DMS53 (cell line): ENCODE measurements at regions not wholly inside any gene's neighbourhood (a gene's known extent, or its start where the extent isn't known, plus 50 kb on each side); places are given as distances from the start of the nearest gene placed in this dataset.

ENCODE experiments used
- DNase-seq: peaks from one replicate; lab custom pipeline; 2025; lab: John Stamatoyannopoulos, UW

DNA sequence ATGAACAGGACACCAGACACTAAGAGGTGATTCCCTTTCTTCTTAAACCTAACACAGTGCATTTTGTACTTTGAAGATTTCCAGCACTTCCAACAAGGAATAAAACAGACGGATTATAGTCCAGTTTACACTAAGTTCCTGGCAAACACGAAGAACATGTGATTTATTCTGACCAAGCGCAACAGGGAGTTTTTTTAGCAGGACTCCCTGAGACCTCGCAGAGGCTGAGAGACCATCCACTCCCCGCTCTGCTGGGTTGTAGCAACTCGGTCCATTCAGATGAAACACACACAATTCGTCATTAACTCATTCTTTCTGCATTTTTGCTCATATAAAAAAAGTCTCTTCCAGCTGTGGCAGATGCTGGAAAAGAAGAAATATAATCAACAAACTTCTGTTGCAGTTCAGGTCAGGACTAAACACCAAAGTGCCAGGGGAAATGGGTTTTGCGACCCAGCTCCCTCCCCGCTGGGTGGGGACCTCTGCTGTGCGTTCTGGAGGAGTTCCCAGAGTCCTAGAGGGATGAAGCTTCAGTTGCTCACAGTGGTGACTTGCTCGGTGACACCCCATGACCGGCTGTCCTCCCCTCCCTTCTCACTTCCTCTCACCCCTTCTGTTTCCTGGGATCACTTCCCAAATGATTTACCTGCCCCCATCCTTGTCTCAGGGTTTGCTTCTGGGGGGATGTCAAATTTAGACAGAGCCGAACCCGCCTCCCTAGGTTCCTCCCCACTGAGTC lies 52.5 kb downstream of the KCNF1 start:
- no peak for DNase-seq

DNA sequence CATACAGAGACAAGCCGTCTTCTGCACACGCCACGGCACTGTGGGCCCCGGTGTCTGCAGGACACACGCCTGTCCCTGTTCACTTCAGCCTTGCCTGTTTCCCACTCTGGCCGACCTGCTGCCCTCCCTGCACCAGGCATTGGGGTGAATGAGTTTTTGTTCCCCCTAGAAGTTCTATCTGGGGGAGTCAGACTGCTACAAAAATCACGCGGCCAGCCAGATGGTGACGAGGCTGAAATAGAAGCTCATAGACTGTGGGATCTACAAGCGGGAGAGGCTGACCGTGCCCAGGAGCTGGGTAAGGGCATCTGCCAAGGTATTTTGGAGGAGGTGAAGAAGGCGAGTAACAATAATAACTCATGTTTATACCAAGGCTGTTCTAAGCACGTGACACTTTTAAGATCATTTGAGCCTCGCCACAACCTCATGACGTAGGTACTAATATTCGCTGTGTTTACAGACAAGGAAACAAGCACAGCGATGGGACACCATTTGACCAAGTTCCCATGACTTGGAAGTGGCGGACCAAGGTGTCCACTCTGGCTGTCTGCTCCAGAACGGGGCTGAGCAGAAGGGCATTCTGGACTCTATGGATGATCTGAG lies 53.6 kb downstream of the KCNF1 start:
- no peak for DNase-seq

DNA sequence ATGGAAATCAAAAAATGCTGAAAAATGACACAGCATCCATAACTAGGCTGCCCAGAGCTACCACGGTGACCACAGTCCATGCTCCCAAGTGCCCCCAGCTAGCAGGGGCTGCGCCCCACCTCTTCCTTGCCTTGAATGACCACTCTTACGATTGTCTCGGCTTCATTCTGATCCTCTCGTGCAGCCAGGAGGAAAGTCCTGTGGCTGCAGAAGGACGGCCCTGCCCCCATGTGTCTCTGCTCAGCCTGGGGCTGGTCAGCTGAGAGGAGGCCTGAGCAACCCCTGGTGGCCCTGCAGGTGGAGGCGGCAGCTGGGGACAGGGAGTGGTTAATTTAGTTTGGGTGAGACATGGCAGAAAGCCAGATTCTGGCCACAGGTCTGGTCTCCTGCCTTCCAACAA lies 54.3 kb downstream of the KCNF1 start:
- no peak for DNase-seq

DNA sequence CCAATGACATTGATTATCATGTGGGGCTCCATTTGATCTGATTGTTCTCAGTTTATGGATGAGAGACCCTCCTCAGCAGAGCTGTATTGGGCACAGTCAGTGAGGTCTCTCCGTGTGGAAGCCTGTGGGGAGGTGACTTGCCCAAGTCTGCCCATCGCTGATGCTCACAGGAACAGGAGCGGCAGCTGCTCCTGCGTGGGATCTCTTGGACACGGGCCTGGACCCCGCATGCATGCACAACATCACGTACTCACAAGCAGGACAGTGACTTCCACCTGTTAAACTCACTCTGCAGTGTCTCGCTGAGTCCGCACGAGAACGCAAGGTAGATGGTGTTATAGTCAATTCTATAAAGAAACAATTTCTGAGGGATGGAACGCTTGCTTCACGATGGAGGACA lies 55.0 kb downstream of the KCNF1 start:
- DNase-seq = no peak

DNA sequence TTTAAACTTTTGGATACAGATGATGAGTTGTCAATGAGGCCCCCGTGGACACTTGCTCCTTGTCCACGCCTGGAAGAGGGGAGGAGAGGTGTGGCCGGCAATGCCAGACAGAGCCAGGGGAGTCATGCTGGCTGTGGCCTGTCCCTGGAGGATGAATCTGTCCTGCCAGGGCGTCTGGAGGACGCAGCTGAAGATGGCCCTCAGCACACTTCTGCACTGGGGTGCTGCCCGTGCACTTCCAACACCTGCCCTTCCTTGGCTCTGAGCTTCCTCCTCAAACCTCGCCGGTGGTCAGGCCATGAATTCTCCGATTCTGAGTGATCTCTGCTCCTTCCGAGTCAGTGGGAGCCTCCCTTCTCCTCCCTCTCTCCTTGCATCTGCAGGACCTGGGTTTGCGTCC lies 56.4 kb downstream of the KCNF1 start:
- no peak for DNase-seq

DNA sequence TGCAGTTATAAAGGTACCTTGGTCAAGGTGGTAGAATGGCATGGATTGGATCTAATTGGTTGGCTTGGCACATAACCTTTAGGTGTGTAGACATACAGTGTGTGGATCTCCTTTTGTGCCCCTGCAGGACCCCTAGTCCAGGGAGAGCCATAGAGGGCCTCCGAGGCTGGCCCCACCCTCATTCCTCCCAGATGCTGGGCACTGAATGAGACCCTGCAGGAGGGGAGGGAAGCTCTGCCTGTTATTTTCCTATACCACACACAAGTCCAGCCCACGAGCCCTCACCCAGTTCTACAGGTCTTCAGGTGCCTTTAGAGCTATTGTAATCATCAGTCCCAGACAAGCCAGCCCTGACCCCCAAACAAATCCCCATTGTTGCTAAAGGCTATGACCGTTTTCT lies 58.9 kb downstream of the KCNF1 start:
- DNase-seq = no peak

DNA sequence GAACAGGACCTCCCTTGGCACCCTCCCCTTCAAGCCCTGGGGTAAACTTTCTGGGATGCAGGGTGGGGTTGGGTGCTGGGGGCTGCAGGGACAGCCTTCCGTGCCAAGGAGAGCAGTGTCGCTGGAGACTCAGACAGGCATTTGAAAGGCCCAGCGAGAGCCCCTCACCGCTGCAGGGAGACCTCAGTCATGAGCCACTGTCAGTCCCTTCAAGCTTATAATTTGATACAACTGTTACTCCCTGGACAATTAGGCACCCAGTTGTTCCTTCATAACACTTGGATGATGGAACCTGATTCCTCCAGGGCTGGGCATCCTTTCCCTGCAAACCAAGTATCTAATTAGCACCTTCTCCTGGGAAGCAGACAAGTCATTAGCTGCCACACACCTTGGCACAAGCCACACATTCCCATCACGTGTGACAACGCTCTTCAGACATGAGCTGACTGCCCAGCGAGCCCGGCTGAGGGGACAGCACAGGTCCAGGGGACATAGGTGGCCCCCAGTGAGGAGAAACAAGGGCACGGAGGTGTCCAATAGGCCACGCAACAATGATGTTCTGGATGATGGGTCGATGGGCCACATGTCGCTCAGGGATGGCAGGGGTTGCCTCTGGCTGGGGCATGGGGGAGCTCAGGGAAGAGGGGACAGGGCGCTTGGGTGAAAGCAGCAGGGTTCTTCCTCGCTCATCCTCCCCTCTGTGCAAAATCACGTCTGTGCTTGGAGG lies 59.6 kb downstream of the KCNF1 start:
- DNase-seq = no peak

DNA sequence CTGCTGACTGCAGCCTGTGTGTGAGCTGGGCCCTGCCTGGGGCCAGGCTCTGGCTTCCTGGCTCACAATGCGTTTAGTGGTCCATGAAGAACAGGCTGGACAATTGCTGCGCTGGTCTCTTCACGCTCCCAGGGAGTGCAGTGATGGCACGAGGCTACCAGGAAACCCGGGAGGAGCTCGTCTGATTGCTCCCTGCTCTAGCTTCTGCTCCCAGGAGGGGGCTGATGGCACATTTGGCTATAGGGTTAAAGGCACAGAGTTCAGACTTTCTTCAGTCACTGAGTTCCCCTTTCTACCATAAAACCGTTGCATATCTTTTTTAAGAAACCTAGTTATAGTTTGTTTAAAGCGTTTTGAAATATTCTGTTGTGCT lies 60.1 kb downstream of the KCNF1 start:
- DNase-seq = no peak

DNA sequence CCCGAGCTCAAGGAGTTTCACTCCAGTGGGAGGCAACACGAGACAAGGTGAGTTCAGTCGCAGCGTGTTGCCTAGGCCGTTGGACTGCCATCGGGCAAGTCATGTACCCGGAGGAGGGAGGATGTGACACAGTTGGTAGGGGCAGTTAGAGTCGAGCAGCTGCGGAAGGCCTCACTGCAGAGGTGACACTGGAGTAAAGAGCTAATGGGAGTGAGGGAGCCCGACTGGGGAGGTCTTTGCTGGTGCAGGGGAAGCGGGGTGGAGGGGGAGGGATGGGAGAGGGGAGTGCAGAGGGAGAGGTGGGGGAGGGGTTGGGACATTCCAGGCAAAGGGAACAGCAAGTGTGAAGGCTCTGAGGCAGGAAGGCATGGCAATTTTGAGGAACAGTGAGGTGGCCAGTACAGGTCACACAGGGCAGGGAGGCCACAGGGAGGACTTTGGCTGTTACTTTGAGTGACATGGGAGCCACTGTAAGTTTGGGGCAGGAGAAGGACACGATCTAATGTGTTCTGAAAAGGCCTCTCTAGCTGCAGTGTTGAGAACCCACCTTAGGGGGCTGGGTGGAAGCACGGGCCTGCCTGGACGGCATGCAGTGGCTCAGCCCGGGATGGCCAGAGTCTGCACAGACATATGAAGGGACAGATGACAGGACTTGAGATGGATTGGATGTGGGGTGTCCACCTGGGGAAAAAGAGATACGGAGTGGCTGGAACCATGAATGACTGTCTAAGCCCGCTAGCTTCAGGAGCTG lies 61.1 kb downstream of the KCNF1 start:
- DNase-seq = no peak

DNA sequence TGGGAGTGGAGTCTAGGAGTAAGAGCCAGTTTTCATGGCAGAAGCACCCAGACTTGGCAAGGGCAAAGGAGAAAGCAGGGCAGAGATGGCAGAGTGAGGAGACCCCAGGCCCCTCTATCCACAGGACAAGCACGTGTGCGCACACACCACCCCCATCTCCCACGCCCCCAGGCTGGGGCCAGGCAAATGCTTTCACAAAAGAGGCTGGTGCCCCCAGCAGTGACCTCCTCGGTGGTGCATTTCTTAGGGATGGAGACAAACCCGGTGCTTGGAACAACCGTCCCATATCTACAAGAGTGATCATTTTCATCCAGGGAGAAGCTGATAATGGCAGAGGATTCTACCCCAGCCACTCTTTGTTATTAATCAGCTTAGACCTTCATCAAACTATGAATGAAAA lies 62.0 kb downstream of the KCNF1 start:
- no peak for DNase-seq

DNA sequence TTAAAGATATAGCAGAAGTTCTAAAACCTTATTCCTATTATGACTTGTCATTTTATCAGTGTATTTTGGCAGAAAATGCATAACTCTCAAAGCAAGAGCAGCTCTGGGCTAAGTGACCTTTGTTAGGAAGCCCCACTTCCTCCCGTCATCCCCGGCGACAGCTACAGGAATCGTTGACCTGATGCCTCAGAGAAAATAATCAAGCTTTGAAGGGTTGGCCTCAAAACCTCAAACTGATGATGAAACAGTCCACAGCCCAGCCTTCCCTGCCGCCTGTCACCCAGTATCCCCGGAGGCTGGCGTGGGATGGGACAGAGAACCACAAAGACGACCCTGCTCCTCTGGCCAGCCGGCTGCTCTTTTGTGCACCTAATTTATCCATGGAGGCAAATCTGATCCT lies 65.3 kb downstream of the KCNF1 start:
- no peak for DNase-seq

DNA sequence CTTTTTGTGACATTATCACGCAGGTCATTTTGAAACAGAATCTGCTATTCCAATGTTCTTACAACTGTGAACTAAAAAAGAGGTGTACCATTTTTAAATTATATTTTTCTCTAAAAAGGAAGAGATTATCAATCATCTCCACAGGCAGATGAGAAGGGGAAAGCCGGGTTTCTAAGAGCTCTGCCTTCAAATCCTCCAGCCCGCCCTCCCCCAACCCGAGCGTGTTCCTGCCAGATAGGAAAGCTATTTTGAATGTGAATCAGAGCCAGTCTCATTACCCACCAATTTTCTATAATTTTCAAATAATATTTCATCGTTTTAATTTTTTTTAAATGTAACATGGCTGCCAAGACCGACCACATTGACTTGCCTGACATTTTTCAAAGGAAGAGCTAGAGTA lies 65.9 kb downstream of the KCNF1 start:
- no peak for DNase-seq

DNA sequence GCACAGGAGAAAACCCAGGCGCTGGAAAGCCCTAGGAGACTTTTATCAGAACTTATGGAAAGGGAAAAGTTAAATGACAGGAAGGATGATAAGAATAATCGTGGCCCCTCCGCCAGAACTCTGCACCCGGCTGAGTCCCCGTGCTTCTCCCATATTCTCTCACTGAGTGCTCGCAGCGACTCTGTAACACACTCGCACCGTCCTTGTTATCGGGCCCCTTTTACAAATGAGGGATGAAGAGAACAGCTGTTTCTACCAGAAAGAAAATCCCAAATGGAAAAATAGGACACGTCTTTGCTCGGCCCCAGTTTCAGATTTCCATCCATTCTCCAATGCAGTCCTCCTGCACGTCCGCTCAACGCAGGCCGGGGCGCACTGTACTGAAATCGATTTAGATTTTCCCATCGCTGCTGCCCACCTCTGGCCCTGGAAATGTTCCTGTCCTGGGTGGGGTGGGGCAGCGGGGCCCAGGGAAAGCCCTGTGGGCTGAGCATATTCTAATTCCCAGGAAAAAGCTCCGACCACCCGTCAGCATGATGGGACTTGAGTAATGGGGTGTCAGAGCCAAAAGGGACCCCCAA lies 66.4 kb downstream of the KCNF1 start:
- no peak for DNase-seq

DNA sequence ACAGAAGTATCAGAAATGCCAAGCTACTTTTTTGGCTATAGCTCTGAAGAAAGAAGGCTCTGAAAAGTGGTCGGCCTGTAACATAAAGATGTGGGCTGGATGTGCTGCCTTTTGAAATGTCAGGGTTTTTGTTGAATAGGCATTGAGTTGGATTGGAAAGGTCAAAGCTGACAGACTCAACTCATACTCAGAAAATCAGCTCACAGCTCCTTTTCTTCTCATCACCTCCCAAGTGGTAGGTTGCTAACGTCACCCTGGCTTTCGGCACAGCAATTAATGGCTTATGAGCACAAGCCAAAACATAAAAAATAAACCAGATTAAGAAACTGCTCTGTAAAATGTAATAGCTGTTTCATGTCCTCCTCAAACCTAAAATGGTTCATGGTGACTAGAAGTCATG lies 68.3 kb downstream of the KCNF1 start:
- no peak for DNase-seq

DNA sequence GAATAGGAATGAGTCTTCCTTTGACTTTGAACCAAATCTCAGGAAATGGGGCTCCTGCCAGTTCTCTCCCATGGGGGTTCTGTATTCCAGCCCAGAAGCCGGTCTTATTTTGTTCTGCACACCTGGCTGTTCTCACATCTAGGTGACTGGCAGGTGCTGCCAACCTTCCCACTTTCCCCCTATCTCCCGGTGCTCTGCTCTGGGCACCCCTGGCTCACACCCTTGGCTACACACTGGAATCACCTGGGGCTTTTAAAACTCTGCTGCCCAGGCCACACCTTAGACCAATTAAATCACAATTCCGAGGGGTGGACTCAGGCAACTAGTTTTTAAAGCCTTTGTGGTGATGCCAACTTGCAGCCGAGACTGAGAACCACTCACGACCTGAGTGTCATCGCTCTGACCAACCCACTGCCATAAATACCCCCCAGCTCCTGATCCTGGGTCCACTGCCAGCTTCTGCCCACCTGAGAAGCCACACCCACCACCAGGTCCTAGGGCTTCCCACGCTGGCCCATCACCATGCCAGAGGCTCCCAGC lies 69.2 kb downstream of the KCNF1 start:
- DNase-seq = no peak

DNA sequence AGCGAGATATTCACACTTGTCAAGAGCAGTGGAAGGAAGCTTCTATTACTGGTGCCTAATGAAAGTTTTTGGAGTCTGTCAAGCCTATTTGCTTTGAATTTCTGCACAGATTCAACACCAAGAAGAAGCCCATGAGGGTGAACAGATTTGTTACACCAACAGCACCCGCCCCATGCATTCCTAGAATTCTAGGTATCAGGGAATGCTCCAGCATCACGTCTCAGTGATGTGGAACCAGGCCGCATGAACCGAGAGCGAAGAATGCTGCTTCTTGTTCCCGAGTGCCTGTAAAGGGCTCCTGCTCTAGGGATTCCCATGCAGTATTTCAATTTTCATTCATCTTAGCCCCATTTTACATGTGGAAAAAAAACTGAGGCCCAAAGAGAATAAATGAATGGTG lies 69.7 kb downstream of the KCNF1 start:
- DNase-seq = no peak

DNA sequence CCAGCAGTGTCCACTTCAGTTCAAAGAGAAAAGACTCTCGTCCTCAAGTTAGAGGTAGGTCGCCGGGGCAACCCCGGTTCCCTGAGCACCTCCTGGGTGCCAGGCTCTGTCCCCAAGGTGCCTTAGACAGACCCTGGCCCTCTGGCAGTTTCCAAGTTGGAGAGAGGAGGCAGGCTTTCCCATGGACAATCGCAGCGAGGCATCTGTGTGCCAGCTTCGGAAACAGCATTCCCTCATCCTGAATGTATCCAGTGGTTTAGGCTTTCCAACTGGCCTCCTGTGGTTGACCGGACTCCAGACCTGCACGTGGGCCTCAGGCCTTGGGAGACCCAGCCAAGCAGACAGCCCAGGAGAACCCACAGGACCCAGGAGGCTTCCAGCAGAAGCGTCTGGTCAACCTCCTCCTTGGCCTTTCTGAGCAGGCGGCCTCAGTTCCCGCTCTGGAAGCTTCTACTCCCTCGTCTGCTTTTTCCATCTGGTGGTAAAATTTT lies 70.3 kb downstream of the KCNF1 start:
- no peak for DNase-seq

DNA sequence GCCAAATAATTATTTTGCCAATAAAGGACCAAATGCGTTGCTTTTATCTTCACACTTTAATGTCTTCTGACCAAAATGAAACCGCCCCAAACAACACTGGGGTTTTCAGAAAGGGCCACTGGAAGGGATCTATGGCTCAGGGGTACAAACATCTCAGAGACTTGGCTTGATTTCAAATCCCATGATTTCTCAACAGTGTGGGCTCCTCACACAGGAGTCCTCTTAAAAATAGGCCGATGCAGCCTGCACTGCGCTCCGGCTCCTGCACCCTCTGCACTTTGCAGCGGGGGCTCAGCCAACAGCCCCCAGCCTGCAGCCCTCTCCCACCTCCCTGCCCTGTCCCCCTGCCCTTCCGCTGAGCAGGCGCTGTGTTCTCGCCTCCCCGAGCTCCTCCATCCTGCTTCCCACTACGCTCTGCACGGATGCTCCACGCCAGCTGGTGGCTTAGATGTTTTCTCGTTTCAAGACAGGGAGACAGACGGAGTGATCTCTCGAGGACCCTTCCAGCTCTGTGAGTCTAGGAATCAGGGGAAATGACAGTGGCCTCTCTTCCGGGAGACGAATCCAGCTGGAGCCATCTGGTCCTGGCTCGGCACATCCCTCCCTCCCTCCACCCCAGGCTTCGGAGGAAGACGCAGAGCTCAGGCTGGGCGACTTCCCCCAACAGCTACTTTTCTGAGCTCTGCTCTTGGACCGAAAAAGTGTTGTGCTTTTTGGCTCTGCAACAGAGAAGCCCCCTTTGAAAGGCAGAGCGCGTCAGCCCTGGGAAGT lies 71.4 kb downstream of the KCNF1 start:
- DNase-seq = no peak

DNA sequence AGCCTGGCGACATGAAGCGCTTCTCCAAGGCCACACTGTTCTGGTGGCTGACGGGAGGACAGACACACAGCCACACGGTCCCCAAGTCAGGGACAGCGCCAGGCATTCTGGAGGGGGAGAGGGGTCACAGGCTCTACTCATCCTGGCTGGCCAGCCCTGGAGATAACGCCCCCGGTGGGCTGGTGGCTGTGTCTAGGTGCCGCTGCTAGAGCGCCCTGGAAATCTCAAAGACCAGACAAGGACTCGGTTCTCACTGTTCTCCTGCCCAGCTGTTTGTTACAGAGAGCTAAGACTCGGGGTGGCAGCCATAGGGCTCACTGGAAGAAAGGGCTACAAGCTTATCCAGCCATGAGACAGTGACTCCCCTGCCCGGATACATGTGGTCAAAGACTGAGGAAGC lies 72.0 kb downstream of the KCNF1 start:
- no peak for DNase-seq

DNA sequence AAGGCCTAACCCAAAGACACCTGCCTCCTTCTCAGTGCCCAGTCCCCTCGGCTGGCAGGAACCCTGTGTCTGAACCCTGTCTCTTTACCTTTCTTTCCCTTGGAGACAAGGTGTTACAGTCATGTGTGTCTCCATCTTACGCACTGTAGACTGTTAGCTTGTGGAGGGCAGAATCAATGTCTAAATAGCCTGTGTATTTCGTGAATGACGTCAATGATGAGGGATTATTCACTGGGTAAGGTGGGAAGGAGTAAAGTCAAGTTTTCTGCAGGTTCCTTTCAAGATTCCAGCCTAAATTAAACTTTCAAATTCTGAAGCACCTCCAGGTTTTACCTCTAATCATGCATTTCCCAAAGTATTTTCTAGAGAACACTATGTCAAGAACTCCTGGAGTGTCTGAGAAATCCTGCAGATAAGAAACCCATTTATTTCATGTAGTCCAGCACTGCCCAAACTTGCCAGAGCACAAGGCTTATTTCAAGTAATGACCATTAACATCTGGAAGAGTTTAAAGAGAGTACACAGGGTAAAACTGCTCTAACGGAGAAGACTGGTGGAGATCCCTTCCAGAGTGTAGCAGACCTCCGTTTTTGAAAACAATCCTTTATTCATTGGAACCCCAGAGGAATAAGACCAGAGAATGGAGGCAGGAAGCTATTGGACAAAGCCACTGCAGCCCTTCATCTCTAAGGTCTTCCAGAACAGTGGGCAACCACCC lies 72.8 kb downstream of the KCNF1 start:
- DNase-seq = no peak

DNA sequence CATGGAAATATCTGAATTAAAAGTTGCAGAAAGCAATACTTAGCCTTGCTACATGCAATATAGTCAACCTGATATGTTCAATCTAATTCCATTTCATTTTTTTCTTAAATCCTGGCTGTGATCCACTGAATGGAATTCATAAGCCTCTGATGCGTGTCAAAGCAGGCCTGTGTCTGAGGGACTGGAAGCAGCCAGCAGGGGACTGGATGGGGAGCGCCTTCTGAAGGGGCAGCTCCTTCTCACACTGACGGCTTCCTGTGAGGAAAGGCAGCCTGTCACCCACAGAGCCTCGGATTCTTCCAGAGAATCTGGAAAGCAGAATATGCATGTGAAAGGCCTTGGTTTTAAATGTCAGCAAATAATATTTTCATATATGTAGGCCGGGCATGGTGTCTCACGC lies 73.5 kb downstream of the KCNF1 start:
- no peak for DNase-seq
